Kidney glomerular epithelial cell (primary cell): ENCODE measurements at regions not wholly inside any gene's neighbourhood (a gene's known extent, or its start where the extent isn't known, plus 50 kb on each side); places are given as distances from the start of the nearest gene placed in this dataset.
"Not testable (repeated sequence)": the region's sequence is repeated elsewhere in the genome, so short reads cannot be mapped to it uniquely, and the experiment has no call there.

Source experiments
- DNase-seq: peaks from one replicate; lab custom pipeline; 2025; lab: John Stamatoyannopoulos, UW

- DNase-seq, result no peak
These were observed 288.6 kb upstream of the FIGN start for GRCh38 chr2:164024396-164024795.

- no peak for DNase-seq
These were observed 288.1 kb upstream of the FIGN start for GRCh38 chr2:164023896-164024295.

- DNase-seq, result peak; percentile 99
These were observed 279.7 kb upstream of the FIGN start for GRCh38 chr2:164015328-164016123.

GRCh38 chr2:164014791-164015190 is 279.0 kb upstream of the FIGN start:
- DNase-seq, result no peak

- peak; percentile 87 for DNase-seq
These were observed 278.4 kb upstream of the FIGN start for GRCh38 chr2:164014068-164014731.

- no peak for DNase-seq
These were observed 276.8 kb upstream of the FIGN start for GRCh38 chr2:164012581-164012980.

GRCh38 chr2:164009756-164010337 is 274.0 kb upstream of the FIGN start:
- no peak for DNase-seq

- DNase-seq, result no peak
These were observed 272.9 kb upstream of the FIGN start for GRCh38 chr2:164008752-164009151.

GRCh38 chr2:164006704-164007103 is 270.9 kb upstream of the FIGN start:
- DNase-seq, result no peak

GRCh38 chr2:164000176-164000575 is 264.4 kb upstream of the FIGN start:
- no peak for DNase-seq

- DNase-seq, result no peak
These were observed 261.7 kb upstream of the FIGN start for GRCh38 chr2:163997466-163997865.

- no peak for DNase-seq
These were observed 254.7 kb upstream of the FIGN start for GRCh38 chr2:163990541-163990940.

GRCh38 chr2:163990101-163990500 is 254.3 kb upstream of the FIGN start:
- DNase-seq, result no peak

GRCh38 chr2:163987175-163987940 is 251.6 kb upstream of the FIGN start:
- DNase-seq, result no peak

- DNase-seq, result no peak
These were observed 249.2 kb upstream of the FIGN start for GRCh38 chr2:163984986-163985385.

GRCh38 chr2:163983911-163984310 is 248.1 kb upstream of the FIGN start:
- no peak for DNase-seq

- DNase-seq, result no peak
These were observed 247.1 kb upstream of the FIGN start for GRCh38 chr2:163982938-163983337.

- no peak for DNase-seq
These were observed 239.0 kb upstream of the FIGN start for GRCh38 chr2:163974766-163975165.

- DNase-seq, result no peak
These were observed 234.4 kb upstream of the FIGN start for GRCh38 chr2:163970058-163970813.

- not testable (repeated sequence) for DNase-seq
These were observed 228.5 kb upstream of the FIGN start for GRCh38 chr2:163964278-163964677.

GRCh38 chr2:163953390-163953907 is 217.6 kb upstream of the FIGN start:
- no peak for DNase-seq
